ENCODE measurements at regions not wholly inside any gene's neighbourhood (a gene's known extent, or its start where the extent isn't known, plus 50 kb on each side); places are given as distances from the start of the nearest gene placed in this dataset.

GRCh38 chr6:40253420-40253819 lies 319.2 kb upstream of the MOCS1 start:
- no peaks in the 10 kb centered on the region for H3K27me3 ChIP-seq (replicated peaks; ENCODE audit: control insufficient read depth, insufficient read depth, low read length)
- TF ChIP-seq CTCF (IDR thresholded peaks at IDR 0.05; ENCODE audit: insufficient read depth, low read length, poor library complexity, severe bottlenecking), result no peak
- H3K4me3 ChIP-seq (replicated peaks; ENCODE audit: low read depth, low read length), result no peak overlapping the region

GRCh38 chr6:40252531-40253258 lies 318.4 kb upstream of the MOCS1 start:
- TF ChIP-seq CTCF (IDR thresholded peaks at IDR 0.05; ENCODE audit: insufficient read depth, low read length, poor library complexity, severe bottlenecking), result no peak
- Histone ChIP-seq H3K36me3 (ENCODE audit: control insufficient read depth, insufficient read depth, low read length) (no peaks in the 10 kb centered on the region), H3K4me3 (replicated peaks; ENCODE audit: low read depth, low read length) (no peak overlapping the region), H3K27me3 (replicated peaks; ENCODE audit: control insufficient read depth, insufficient read depth, low read length) (no peaks in the 10 kb centered on the region)
- DNase-seq (ENCODE audit: extremely low read depth, insufficient read length), result peak; percentile 16

More at GRCh38 chr6:40253420-40253819, 319.2 kb upstream of the MOCS1 start:
- DNase-seq (ENCODE audit: extremely low read depth, insufficient read length), result no peak
- H3K36me3 ChIP-seq (ENCODE audit: control insufficient read depth, insufficient read depth, low read length), result no peaks in the 10 kb centered on the region

- H3K27me3 ChIP-seq (replicated peaks; ENCODE audit: control insufficient read depth, insufficient read depth, low read length), result no peaks in the 10 kb centered on the region
- H3K4me3 ChIP-seq (replicated peaks; ENCODE audit: low read depth, low read length), result no peak overlapping the region
- no peak for DNase-seq (ENCODE audit: extremely low read depth, insufficient read length)
- no peak for TF ChIP-seq CTCF (IDR thresholded peaks at IDR 0.05; ENCODE audit: insufficient read depth, low read length, poor library complexity, severe bottlenecking)
- H3K36me3 ChIP-seq (ENCODE audit: control insufficient read depth, insufficient read depth, low read length), result no peaks in the 10 kb centered on the region
These were observed 317.5 kb upstream of the MOCS1 start for GRCh38 chr6:40251637-40252300.

- TF ChIP-seq CTCF (IDR thresholded peaks at IDR 0.05; ENCODE audit: insufficient read depth, low read length, poor library complexity, severe bottlenecking), result no peak
- no peak overlapping the region for H3K4me3 ChIP-seq (replicated peaks; ENCODE audit: low read depth, low read length)
These were observed 315.7 kb upstream of the MOCS1 start for GRCh38 chr6:40249935-40250334.

GRCh38 chr6:40247516-40248115 lies 313.4 kb upstream of the MOCS1 start:
- TF ChIP-seq CTCF (IDR thresholded peaks at IDR 0.05; ENCODE audit: insufficient read depth, low read length, poor library complexity, severe bottlenecking), result no peak
- DNase-seq (ENCODE audit: extremely low read depth, insufficient read length), result no peak
- Histone ChIP-seq H3K27me3 (replicated peaks; ENCODE audit: control insufficient read depth, insufficient read depth, low read length) (no peaks in the 10 kb centered on the region), H3K4me3 (replicated peaks; ENCODE audit: low read depth, low read length) (no peak overlapping the region), H3K36me3 (ENCODE audit: control insufficient read depth, insufficient read depth, low read length) (no peaks in the 10 kb centered on the region)

More at GRCh38 chr6:40249935-40250334, 315.7 kb upstream of the MOCS1 start:
- Histone ChIP-seq H3K27me3 (replicated peaks; ENCODE audit: control insufficient read depth, insufficient read depth, low read length) (no peaks in the 10 kb centered on the region), H3K36me3 (ENCODE audit: control insufficient read depth, insufficient read depth, low read length) (no peaks in the 10 kb centered on the region)
- no peak for DNase-seq (ENCODE audit: extremely low read depth, insufficient read length)
